Uterus (tissue), 2 donors: ENCODE measurements at regions not wholly inside any gene's neighbourhood (a gene's known extent, or its start where the extent isn't known, plus 50 kb on each side); places are given as distances from the start of the nearest gene placed in this dataset.
"Not testable (repeated sequence)": the region's sequence is repeated elsewhere in the genome, so short reads cannot be mapped to it uniquely, and the experiment has no call there.

ENCODE experiments used
- POLR2A ChIP-seq, 2 donors: fragments of 450-650 bp; IDR thresholded peaks; one replicate each; pipeline ENCODE4 v1.6.1; 2016; ENCODE audit warnings: antibody characterized with exemption in 2 of 2, mild to moderate bottlenecking in 1 of 2, moderate library complexity in 1 of 2
- TF ChIP-seq, protein P1 (sequence below), 4 experiments: fragments of 200-600 bp in 2 of 4; fragments of 450-650 bp in 2 of 4; sonication (generic) in 2 of 4; IDR thresholded peaks; one replicate each; pipeline ENCODE4 v1.5.1; 2016 to 2019; ENCODE audit warnings: antibody characterized with exemption in 4 of 4, mild to moderate bottlenecking in 2 of 4, moderate library complexity in 1 of 4

- TF ChIP-seq, protein P1, sequence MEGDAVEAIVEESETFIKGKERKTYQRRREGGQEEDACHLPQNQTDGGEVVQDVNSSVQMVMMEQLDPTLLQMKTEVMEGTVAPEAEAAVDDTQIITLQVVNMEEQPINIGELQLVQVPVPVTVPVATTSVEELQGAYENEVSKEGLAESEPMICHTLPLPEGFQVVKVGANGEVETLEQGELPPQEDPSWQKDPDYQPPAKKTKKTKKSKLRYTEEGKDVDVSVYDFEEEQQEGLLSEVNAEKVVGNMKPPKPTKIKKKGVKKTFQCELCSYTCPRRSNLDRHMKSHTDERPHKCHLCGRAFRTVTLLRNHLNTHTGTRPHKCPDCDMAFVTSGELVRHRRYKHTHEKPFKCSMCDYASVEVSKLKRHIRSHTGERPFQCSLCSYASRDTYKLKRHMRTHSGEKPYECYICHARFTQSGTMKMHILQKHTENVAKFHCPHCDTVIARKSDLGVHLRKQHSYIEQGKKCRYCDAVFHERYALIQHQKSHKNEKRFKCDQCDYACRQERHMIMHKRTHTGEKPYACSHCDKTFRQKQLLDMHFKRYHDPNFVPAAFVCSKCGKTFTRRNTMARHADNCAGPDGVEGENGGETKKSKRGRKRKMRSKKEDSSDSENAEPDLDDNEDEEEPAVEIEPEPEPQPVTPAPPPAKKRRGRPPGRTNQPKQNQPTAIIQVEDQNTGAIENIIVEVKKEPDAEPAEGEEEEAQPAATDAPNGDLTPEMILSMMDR (IDR thresholded peaks at IDR 0.05), result not testable (repeated sequence)
- not testable (repeated sequence) for TF ChIP-seq POLR2A (IDR thresholded peaks at IDR 0.05)
Measured at GRCh38 chr12:9311454-9311853, 103.3 kb upstream of the PZP start.
